Activated T-helper 2 cell treated with anti-CD3 and anti-CD28 coated beads, Interferon-gamma antibody, Interleukin-2, Interleukin-4, amounts not matched to agents 10 μg/mL and 5 μg/mL and 100 μg/mL, durations not matched to agents 14 hours and 24 hours and 36 hours (primary cell): ENCODE measurements at regions not wholly inside any gene's neighbourhood (a gene's known extent, or its start where the extent isn't known, plus 50 kb on each side); places are given as distances from the start of the nearest gene placed in this dataset.

Experiments
- DNase-seq: peaks from one replicate; pipeline ENCODE4 v3.0.0; 2021; ENCODE audit warnings: low spot score
- H3K27ac Mint-ChIP-seq: one replicate; pipeline ENCODE4 v1.8.0; 2021; ENCODE audit warnings: mixed read lengths
- H3K27me3 Mint-ChIP-seq: one replicate; pipeline ENCODE4 v1.8.0; 2021; ENCODE audit warnings: low read depth, mixed read lengths
- H3K36me3 Mint-ChIP-seq: one replicate; pipeline ENCODE4 v1.8.0; 2021; ENCODE audit warnings: low read depth, mixed read lengths
- H3K4me1 Mint-ChIP-seq: one replicate; pipeline ENCODE4 v1.8.0; 2021; ENCODE audit warnings: low read depth, mixed read lengths
- H3K4me3 Mint-ChIP-seq: one replicate; pipeline ENCODE4 v1.8.0; 2021; ENCODE audit warnings: low read depth, mild to moderate bottlenecking, moderate library complexity, mixed read lengths
- H3K9me3 Mint-ChIP-seq: one replicate; pipeline ENCODE4 v1.8.0; 2021; ENCODE audit warnings: mixed read lengths
- intact Hi-C: fragments of 100-400 bp; cut with micrococcal nuclease; formaldehyde crosslinking; loops from one replicate; pipeline ENCODE4 v1.15.1; 2023

DNA sequence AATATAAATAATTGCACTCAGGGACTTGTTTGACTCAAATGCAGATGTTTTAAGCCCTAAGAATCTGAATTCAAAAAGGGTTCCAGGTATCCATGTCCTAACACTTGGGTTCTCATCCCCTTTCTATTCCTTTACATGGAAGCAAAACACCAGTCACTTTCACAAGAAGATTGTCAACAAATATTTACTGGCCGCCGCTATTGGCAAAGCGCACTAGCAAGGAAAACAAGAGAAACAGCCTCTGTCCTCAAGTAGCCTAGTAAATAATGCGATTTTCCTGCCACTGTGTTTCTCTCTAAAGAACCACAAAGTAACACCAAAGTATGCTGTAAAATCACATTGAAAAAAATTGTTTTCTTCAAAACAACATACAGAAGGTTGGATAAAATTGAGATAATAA lies 66.7 kb upstream of the EZH2 start:
- no peaks in the 10 kb centered on the region for H3K9me3 Mint-ChIP-seq
- H3K4me1 Mint-ChIP-seq, result peaks cover 2% of the 10 kb centered on the region
- H3K27ac Mint-ChIP-seq, result no peak overlapping the region
- intact Hi-C loops, result no loop called here
- no peak for DNase-seq
- no peak overlapping the region for H3K4me3 Mint-ChIP-seq
- H3K27me3 Mint-ChIP-seq, result no peaks in the 10 kb centered on the region
- H3K36me3 Mint-ChIP-seq, result no peaks in the 10 kb centered on the region

DNA sequence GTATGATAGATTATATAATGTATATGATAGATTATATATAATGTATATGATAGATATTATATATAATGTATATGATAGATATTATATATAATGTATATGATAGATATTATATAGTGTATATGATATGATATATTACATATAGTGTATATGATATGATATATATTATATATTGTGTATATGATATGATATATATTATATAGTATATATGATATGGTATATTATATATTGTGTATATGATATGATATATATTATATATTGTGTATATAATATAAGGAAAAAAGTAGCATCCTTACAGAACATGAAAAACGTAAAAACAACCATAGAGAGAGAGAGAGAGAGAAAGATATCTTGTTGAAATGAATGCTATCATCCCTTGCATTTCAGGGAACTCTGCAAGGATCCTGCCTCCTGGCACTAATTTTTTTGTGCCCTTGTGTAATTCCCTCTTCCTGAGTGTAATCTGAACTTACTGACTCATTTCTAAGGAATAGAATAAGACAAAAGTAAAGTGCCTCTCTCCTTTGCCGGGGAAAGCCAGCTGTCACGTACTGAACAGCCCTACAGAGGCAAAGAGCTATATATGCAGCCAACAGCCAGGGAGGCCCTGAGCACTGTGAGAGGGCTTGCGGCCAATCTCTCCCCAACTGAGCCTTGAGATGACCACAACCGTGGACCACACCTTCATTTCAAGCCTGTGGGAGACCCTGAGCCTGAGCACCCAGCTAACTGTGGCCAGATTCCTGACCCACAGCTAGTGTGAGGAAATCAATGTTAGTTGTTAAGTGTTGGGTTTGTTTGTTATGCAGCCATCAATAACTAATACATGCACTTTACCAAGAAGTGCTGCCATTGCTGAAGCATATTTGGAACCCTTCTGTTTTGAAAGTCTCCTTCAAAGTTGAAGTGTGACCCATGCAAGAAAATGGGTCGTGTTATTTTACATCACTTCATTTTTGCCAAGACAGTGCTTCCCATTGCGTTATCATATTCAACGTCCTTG lies 61.1 kb upstream of the EZH2 start:
- DNase-seq, result no peak
- no peaks in the 10 kb centered on the region for H3K9me3 Mint-ChIP-seq
- intact Hi-C loops, result no loop called here
- no peak overlapping the region for H3K4me3 Mint-ChIP-seq
- H3K4me1 Mint-ChIP-seq, result peaks cover 9% of the 10 kb centered on the region
- H3K27ac Mint-ChIP-seq, result no peak overlapping the region
- no peaks in the 10 kb centered on the region for H3K36me3 Mint-ChIP-seq
- H3K27me3 Mint-ChIP-seq, result no peaks in the 10 kb centered on the region

DNA sequence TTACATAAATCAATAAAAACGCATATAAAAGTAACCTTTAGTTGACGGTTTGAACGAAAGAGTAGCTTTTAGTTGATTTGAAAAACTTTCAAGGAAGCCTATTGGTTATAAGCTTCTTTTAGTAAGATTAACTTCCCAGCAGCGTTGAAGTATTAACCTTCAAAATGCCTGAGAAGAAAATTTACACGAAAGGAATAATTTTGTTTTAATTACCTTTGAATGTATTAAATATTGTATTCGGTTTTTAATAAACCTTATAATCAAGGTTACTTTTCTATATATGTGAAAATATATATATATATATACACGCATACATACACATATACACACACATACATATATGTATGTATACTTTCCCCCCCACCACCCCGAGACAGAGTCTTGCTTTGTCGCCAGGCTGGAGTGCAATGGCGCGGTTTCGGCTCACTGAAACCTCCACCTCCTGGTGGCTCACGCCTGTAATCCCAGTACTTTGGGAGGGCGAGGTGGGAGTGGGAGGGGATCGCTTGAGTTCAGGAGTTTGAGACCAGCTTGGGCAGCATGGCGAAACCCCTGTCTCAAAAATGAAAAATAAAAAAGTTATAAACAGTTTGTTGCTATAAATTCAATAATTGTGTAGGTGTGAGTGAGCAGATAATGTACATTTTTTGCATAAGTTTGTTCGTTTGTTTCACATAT lies 57.6 kb upstream of the EZH2 start:
- no peaks in the 10 kb centered on the region for H3K36me3 Mint-ChIP-seq
- peak; percentile 55 for DNase-seq
- H3K27me3 Mint-ChIP-seq, result no peaks in the 10 kb centered on the region
- peak overlapping the region; percentile 94 for H3K4me3 Mint-ChIP-seq
- peaks cover 20% of the 10 kb centered on the region for H3K4me1 Mint-ChIP-seq
- peak overlapping the region; percentile 99 for H3K27ac Mint-ChIP-seq
- H3K9me3 Mint-ChIP-seq, result no peaks in the 10 kb centered on the region
- intact Hi-C loops, result loop anchor here (1.0 to 2.0 kb wide), 4 partner anchors 21 to 85 kb away; partner anchors contain the start of gene EZH2

DNA sequence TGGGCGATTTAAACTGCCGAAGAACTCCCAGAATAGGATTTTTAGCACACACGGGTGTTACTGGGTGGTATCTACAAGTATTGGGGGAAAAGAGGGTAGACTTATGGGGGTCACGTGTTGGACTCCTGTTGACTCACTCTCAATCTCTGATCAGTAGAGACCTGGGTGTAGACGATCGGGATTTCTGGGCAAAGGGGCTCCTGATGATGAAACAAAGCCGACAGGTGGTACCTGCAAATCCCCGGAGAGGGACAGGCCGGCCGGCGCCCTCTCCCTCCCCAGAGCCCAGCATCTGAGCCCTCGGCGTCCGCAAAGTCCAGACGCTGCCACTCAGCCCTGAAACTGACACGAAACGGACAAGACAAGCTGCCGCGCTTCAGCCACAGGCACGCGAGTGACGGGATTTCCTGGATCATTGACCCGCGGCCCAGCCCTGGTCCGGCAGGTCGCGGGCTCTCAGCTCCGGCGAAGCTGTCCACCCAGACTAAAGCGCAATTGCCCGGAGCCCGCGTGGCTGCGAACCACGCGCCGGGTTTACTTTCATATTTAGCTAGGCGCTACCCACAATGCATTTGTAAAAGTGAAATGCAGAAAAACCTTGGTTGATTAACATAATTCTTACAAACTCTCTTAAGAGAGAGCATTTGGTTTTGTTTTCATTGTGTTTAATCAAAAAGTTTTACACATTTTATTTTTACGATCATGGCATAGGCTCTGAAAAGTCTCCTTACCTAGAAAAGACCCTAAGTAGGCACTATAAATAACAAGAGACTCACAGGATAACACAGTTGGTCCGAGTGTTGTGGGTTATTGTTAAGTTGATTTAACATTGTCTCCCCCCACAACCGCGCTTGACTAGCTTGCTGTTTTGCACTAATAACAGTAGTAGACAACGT lies 56.9 kb upstream of the EZH2 start:
- no peaks in the 10 kb centered on the region for H3K9me3 Mint-ChIP-seq
- peaks cover 20% of the 10 kb centered on the region for H3K4me1 Mint-ChIP-seq
- H3K36me3 Mint-ChIP-seq, result no peaks in the 10 kb centered on the region
- peak overlapping the region; percentile 94 for H3K4me3 Mint-ChIP-seq
- intact Hi-C loops, result loop anchor here (1.0 to 2.0 kb wide), 4 partner anchors 22 to 85 kb away; partner anchors contain the start of gene EZH2
- peak; percentile 66 for DNase-seq
- peak overlapping the region; percentile 99 for H3K27ac Mint-ChIP-seq
- H3K27me3 Mint-ChIP-seq, result no peaks in the 10 kb centered on the region

DNA sequence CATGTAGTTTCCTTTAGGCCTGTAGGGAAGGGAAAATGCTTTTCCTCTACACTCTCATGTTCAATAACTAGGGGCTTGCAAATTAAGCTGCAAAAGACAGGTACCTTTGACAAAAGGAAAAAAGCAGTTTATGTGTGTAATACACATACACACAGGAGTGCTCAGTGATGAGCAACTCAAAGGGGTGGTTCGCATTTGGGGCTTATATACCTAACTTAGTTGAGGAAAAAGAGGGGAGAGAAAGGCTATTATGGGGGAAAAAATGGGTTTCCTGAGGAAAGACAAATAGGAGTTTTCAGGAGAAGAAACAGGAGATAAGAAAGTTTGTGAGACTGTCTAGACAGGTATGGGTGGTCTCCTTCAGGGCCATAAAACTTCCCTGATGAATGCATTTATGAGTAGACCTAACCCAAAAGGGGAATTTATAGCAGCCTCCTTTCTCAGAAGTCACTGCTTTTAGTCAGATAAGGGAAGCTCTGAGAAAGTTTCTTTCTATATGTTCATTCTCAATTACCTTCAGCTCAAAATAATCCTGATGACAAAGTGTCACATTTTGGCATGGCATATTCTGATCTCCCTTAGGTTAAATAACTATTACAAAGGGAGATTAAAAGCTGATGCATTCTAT lies 55.2 kb upstream of the EZH2 start:
- Mint-ChIP-seq H3K4me3 (peak overlapping the region; percentile 40), H3K36me3 (peaks cover 7% of the 10 kb centered on the region), H3K27ac (peak overlapping the region; percentile 46), H3K27me3 (no peaks in the 10 kb centered on the region), H3K4me1 (peaks cover 20% of the 10 kb centered on the region), H3K9me3 (no peaks in the 10 kb centered on the region)
- no peak for DNase-seq
- intact Hi-C loops, result loop anchor here (1.0 kb wide), 2 partner anchors 12 to 26 kb away; no protein-coding TSS in a partner anchor

DNA sequence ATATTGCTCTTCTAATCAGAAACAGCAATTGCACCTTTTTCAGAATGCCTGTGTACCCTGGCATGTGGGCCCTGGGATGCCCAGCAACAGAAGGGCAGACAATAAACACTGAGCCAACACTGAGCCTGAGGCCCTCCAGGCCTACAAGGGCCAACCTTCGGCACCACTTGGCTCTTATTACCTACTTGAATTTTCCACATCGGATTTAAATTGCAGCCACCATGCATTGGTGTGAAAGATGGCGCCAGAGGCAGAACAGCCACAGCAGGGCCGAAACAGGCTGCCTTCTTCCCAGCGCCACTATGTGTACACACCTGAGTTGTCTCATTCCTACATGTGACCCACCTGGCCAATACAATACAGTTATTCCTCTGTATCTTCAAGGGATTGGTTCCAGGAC lies 51.4 kb upstream of the EZH2 start:
- peaks cover 10% of the 10 kb centered on the region for H3K36me3 Mint-ChIP-seq
- no peak overlapping the region for H3K4me3 Mint-ChIP-seq
- no peak overlapping the region for H3K27ac Mint-ChIP-seq
- intact Hi-C loops, result no loop called here
- H3K27me3 Mint-ChIP-seq, result no peaks in the 10 kb centered on the region
- H3K9me3 Mint-ChIP-seq, result no peaks in the 10 kb centered on the region
- H3K4me1 Mint-ChIP-seq, result peaks cover 15% of the 10 kb centered on the region
- DNase-seq, result no peak
